ENCODE measurements at regions not wholly inside any gene's neighbourhood (a gene's known extent, or its start where the extent isn't known, plus 50 kb on each side); places are given as distances from the start of the nearest gene placed in this dataset.

- ATAC-seq, result no peak
- no peak for TF ChIP-seq ESRRG (CRISPR knock-in tag; IDR thresholded peaks at IDR 0.05)
- no peak for TF ChIP-seq ZNF8 (CRISPR knock-in tag; IDR thresholded peaks at IDR 0.05)
- TF ChIP-seq, protein P1, sequence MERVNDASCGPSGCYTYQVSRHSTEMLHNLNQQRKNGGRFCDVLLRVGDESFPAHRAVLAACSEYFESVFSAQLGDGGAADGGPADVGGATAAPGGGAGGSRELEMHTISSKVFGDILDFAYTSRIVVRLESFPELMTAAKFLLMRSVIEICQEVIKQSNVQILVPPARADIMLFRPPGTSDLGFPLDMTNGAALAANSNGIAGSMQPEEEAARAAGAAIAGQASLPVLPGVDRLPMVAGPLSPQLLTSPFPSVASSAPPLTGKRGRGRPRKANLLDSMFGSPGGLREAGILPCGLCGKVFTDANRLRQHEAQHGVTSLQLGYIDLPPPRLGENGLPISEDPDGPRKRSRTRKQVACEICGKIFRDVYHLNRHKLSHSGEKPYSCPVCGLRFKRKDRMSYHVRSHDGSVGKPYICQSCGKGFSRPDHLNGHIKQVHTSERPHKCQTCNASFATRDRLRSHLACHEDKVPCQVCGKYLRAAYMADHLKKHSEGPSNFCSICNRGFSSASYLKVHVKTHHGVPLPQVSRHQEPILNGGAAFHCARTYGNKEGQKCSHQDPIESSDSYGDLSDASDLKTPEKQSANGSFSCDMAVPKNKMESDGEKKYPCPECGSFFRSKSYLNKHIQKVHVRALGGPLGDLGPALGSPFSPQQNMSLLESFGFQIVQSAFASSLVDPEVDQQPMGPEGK (CRISPR knock-in tag; IDR thresholded peaks at IDR 0.05; ENCODE audit: borderline replicate concordance), result no peak
- no peak for TF ChIP-seq OSR1 (CRISPR knock-in tag; IDR thresholded peaks at IDR 0.05)
Measured at GRCh38 chr11:87616511-87616910, 558.7 kb downstream of the RAB38 start.

DNA sequence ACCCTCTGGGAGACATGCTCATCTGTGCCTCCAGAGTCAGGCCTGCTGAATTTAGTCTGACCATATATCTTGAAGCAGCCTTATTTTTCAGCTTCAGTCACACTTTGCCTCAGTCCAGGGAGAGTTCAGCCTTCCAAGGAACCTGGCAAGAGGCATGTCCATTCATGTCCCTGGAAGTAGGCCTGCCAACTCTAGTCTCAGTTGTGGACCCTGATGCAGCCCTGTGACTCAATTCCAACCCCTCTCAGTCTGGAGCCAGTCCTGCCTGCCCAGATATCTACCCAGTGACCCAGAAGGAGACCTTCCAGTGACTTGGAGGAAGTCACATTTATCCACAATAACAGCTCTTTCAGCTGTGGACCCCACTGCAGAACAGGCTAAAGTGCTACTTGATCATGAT, 566.6 kb downstream of the TMEM135 start:
- ATAC-seq, result no peak
- TF ChIP-seq ZNF565 (CRISPR knock-in tag; conservative IDR thresholded peaks at IDR 0.05; ENCODE audit: low read depth) (no peak), OSR1 (CRISPR knock-in tag; IDR thresholded peaks at IDR 0.05) (no peak), ESRRG (CRISPR knock-in tag; IDR thresholded peaks at IDR 0.05) (no peak), ZFP3 (CRISPR knock-in tag; IDR thresholded peaks at IDR 0.05) (no peak), SNAI2 (CRISPR knock-in tag; IDR thresholded peaks at IDR 0.05) (no peak), RARB (CRISPR knock-in tag; IDR thresholded peaks at IDR 0.05) (no peak), ZC3H10 (CRISPR knock-in tag; IDR thresholded peaks at IDR 0.05) (no peak), ARNTL (CRISPR knock-in tag; IDR thresholded peaks at IDR 0.05; ENCODE audit: borderline replicate concordance, low read depth) (no peak), ZNF70 (CRISPR knock-in tag; IDR thresholded peaks at IDR 0.05) (no peak), TOX (CRISPR knock-in tag; IDR thresholded peaks at IDR 0.05; ENCODE audit: borderline replicate concordance) (no peak), TSHZ2 (CRISPR knock-in tag; IDR thresholded peaks at IDR 0.05) (no peak), ZFP30 (CRISPR knock-in tag; IDR thresholded peaks at IDR 0.05) (no peak), ISL1 (CRISPR knock-in tag; IDR thresholded peaks at IDR 0.05) (no peak), PPARA (CRISPR knock-in tag; IDR thresholded peaks at IDR 0.05; ENCODE audit: borderline replicate concordance) (no peak)

DNA sequence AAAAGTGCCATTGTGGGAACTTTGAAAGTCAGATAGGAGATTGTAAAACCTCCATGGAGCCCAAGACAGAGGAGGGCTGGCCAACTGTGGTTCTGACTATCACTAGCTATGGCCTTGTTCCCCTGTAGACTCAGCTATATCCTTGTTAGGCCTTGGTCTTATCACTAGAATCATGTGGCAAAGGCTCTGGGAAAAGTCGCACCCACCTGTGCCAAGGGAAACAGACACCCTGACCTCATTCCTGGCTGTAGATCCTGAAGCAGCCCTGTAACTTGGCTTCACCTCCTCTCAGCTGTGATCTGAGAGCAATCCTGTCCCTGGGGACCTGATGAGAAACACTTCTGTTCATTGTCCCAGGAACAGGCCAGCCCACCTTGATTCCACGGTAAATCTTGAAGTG, 566.2 kb downstream of the TMEM135 start:
- TF ChIP-seq, protein P1 (CRISPR knock-in tag; IDR thresholded peaks at IDR 0.05; ENCODE audit: borderline replicate concordance), result no peak
- TF ChIP-seq ZNF8 (CRISPR knock-in tag; IDR thresholded peaks at IDR 0.05) (no peak), ZC3H10 (CRISPR knock-in tag; IDR thresholded peaks at IDR 0.05) (no peak), TCF4 (CRISPR knock-in tag; IDR thresholded peaks at IDR 0.05; ENCODE audit: borderline replicate concordance) (no peak), BACH2 (CRISPR knock-in tag; IDR thresholded peaks at IDR 0.05; ENCODE audit: borderline replicate concordance) (no peak), ARNTL (CRISPR knock-in tag; IDR thresholded peaks at IDR 0.05; ENCODE audit: borderline replicate concordance, low read depth) (no peak), SNAI2 (CRISPR knock-in tag; IDR thresholded peaks at IDR 0.05) (no peak), ZFP30 (CRISPR knock-in tag; IDR thresholded peaks at IDR 0.05) (no peak), CREB5 (CRISPR knock-in tag; IDR thresholded peaks at IDR 0.05; ENCODE audit: low read depth) (no peak), POU6F1 (CRISPR knock-in tag; IDR thresholded peaks at IDR 0.05; ENCODE audit: borderline replicate concordance, low read depth) (no peak), CSRNP3 (CRISPR knock-in tag; IDR thresholded peaks at IDR 0.05) (no peak), GLIS3 (CRISPR knock-in tag; IDR thresholded peaks at IDR 0.05) (no peak), ESRRG (CRISPR knock-in tag; IDR thresholded peaks at IDR 0.05) (no peak), ZNF565 (CRISPR knock-in tag; conservative IDR thresholded peaks at IDR 0.05; ENCODE audit: low read depth) (no peak), RARB (CRISPR knock-in tag; IDR thresholded peaks at IDR 0.05) (no peak), PPARA (CRISPR knock-in tag; IDR thresholded peaks at IDR 0.05; ENCODE audit: borderline replicate concordance) (no peak), ISL1 (CRISPR knock-in tag; IDR thresholded peaks at IDR 0.05) (no peak), ZFP3 (CRISPR knock-in tag; IDR thresholded peaks at IDR 0.05) (no peak), TOX (CRISPR knock-in tag; IDR thresholded peaks at IDR 0.05; ENCODE audit: borderline replicate concordance) (no peak)

More for the DNA sequence above, 566.2 kb downstream of the TMEM135 start:
- no peak for ATAC-seq
